Lung (tissue), 12 donors: ENCODE measurements at regions not wholly inside any gene's neighbourhood (a gene's known extent, or its start where the extent isn't known, plus 50 kb on each side); places are given as distances from the start of the nearest gene placed in this dataset. TPM values are rescaled to one million over a fixed set of nuclear protein-coding genes. Genes with fewer than 3 reads are reported as not detected.

Experiments
- ATAC-seq: fragments of 200-7000 bp; cut with Tn5 transposase; one replicate; pipeline ENCODE4 v1.9.1; 2020; ENCODE audit warnings: moderate number of reproducible peaks; ENCODE audit not compliant: insufficient read depth, low FRiP score
- DNase-seq, 3 donors: peaks; one replicate each; pipeline ENCODE4 v3.0.0-alpha.2; 2013 to 2017
- H3K27ac ChIP-seq, 2 donors: one replicate each; pipeline ENCODE4 v1.5.1; 2013; ENCODE audit warnings: mild to moderate bottlenecking in 2 of 2, moderate library complexity in 2 of 2, control low read depth in 1 of 2, inconsistent platforms in 1 of 2, low read depth in 1 of 2, low read length in 1 of 2
- H3K27me3 ChIP-seq, 3 donors: one replicate each; pipeline ENCODE4 v1.5.1; 2013; ENCODE audit warnings: low read length in 2 of 3; ENCODE audit not compliant: control insufficient read depth in 3 of 3, insufficient read depth in 3 of 3
- H3K36me3 ChIP-seq, 4 donors: one replicate each; pipeline ENCODE4 v1.5.1; 2013; ENCODE audit warnings: low read length in 4 of 4, mild to moderate bottlenecking in 1 of 4, moderate library complexity in 1 of 4; ENCODE audit not compliant: control insufficient read depth in 4 of 4, insufficient read depth in 4 of 4
- H3K4me1 ChIP-seq, 5 donors: one replicate each; pipeline ENCODE4 v1.5.1; 2013; ENCODE audit warnings: low read length in 5 of 5, mild to moderate bottlenecking in 2 of 5, moderate library complexity in 1 of 5; ENCODE audit not compliant: control insufficient read depth in 5 of 5, insufficient read depth in 5 of 5
- H3K4me3 ChIP-seq: one replicate; pipeline ENCODE4 v1.5.1; 2013; ENCODE audit warnings: mild to moderate bottlenecking, control low read depth, moderate library complexity
- H3K9ac ChIP-seq, 2 donors: one replicate each; pipeline ENCODE4 v1.5.1; 2013; ENCODE audit warnings: low read length in 2 of 2, control low read depth in 1 of 2; ENCODE audit not compliant: insufficient read depth in 1 of 2
- H3K9me3 ChIP-seq, 4 donors: one replicate each; pipeline ENCODE4 v1.5.1; 2013; ENCODE audit warnings: low read length in 3 of 4, mild to moderate bottlenecking in 1 of 4, moderate library complexity in 1 of 4; ENCODE audit not compliant: control insufficient read depth in 4 of 4, insufficient read depth in 3 of 4
- WGBS, 2 donors: extraction: QIAGEN DNeasy Blood & Tissue Kit; methylation state at CpG; one replicate each; pipeline ENCODE4 v1.1.7; 2013; 5-methylcytosine and 5-hydroxymethylcytosine counted together
- small RNA-seq: library from RNA; depleted of rRNA; stranded (forward); fragments of <200 nt; gene quantifications from one replicate; pipeline ENCODE3, GENCODE V24; 2014; ENCODE audit warnings: low replicate concordance
- TF ChIP-seq, protein P1 (sequence below): IDR thresholded peaks from 2 replicates; pipeline ENCODE4 v1.5.1; 2012; ENCODE audit warnings: mild to moderate bottlenecking; ENCODE audit errors: control extremely low read depth, extremely low read depth
- donor health status: control.
- donor health status: control.
- donor health status: Bipolar disorder and iron deficiency.
- donor health status: healthy.
- donor health status: DM: yes; HTN: yes; CAD: no.

- Histone ChIP-seq H3K27ac (no peak overlapping the region), H3K36me3 (no peaks in the 10 kb centered on the region), H3K4me3 (no peak overlapping the region), H3K9ac (no peak overlapping the region), H3K9me3 (peaks cover 0 to 3% (median 1%) of the 10 kb centered on the region in 4 donors), H3K27me3 (no peaks in the 10 kb centered on the region), H3K4me1 (no peaks in the 10 kb centered on the region)
- DNase-seq: no peak
- no peak for ATAC-seq
- WGBS, 2 donors: 73 to 89% methylated on average over 3 of the region's 3 CpGs
- TF ChIP-seq, protein P1, sequence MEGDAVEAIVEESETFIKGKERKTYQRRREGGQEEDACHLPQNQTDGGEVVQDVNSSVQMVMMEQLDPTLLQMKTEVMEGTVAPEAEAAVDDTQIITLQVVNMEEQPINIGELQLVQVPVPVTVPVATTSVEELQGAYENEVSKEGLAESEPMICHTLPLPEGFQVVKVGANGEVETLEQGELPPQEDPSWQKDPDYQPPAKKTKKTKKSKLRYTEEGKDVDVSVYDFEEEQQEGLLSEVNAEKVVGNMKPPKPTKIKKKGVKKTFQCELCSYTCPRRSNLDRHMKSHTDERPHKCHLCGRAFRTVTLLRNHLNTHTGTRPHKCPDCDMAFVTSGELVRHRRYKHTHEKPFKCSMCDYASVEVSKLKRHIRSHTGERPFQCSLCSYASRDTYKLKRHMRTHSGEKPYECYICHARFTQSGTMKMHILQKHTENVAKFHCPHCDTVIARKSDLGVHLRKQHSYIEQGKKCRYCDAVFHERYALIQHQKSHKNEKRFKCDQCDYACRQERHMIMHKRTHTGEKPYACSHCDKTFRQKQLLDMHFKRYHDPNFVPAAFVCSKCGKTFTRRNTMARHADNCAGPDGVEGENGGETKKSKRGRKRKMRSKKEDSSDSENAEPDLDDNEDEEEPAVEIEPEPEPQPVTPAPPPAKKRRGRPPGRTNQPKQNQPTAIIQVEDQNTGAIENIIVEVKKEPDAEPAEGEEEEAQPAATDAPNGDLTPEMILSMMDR: no peak
These were observed 97.5 kb downstream of the ZNF326 start for GRCh38 chr1:90092441-90092840.

Small RNAs in the stretch of these regions (small RNA-seq; reads per million reads assigned to genes)
- not detected for gene RNU6-695P
